Hematopoietic multipotent progenitor cell treated with erythropoietin and hydrocortisone succinate and interleukin-3 and kit ligand, for 15 days (in vitro differentiated cells): ENCODE measurements at regions not wholly inside any gene's neighbourhood (a gene's known extent, or its start where the extent isn't known, plus 50 kb on each side); places are given as distances from the start of the nearest gene placed in this dataset.
"Not testable (repeated sequence)": the region's sequence is repeated elsewhere in the genome, so short reads cannot be mapped to it uniquely, and the experiment has no call there.

Experiments used
- DNase-seq: peaks from one replicate; pipeline ENCODE4 v3.0.0-alpha.2; 2015; ENCODE audit warnings: low spot score

GRCh38 chr22:47419239-47419638 is 656.8 kb downstream of the TBC1D22A start:
- DNase-seq, result no peak

GRCh38 chr22:47417699-47418098 is 655.2 kb downstream of the TBC1D22A start:
- no peak for DNase-seq

GRCh38 chr22:47411006-47411405 is 648.6 kb downstream of the TBC1D22A start:
- DNase-seq, result no peak

GRCh38 chr22:47409539-47410275 is 647.3 kb downstream of the TBC1D22A start:
- no peak for DNase-seq

GRCh38 chr22:47408409-47408808 is 646.0 kb downstream of the TBC1D22A start:
- no peak for DNase-seq

- DNase-seq, result no peak
Measured at GRCh38 chr22:47407461-47408025, 645.1 kb downstream of the TBC1D22A start.

- no peak for DNase-seq
Measured at GRCh38 chr22:47406896-47407295, 644.4 kb downstream of the TBC1D22A start.

GRCh38 chr22:47406180-47406834 is 643.9 kb downstream of the TBC1D22A start:
- DNase-seq, result no peak

GRCh38 chr22:47405222-47405621 is 642.8 kb downstream of the TBC1D22A start:
- not testable (repeated sequence) for DNase-seq

- DNase-seq, result no peak
Measured at GRCh38 chr22:47402876-47403525, 640.6 kb downstream of the TBC1D22A start.

- DNase-seq, result no peak
Measured at GRCh38 chr22:47401976-47402770, 639.7 kb downstream of the TBC1D22A start.

GRCh38 chr22:47401592-47401898 is 639.1 kb downstream of the TBC1D22A start:
- no peak for DNase-seq

- no peak for DNase-seq
Measured at GRCh38 chr22:47400701-47401591, 638.5 kb downstream of the TBC1D22A start.

GRCh38 chr22:47400131-47400530 is 637.7 kb downstream of the TBC1D22A start:
- DNase-seq, result not testable (repeated sequence)

- no peak for DNase-seq
Measured at GRCh38 chr22:47398921-47399790, 636.7 kb downstream of the TBC1D22A start.

GRCh38 chr22:47398491-47398890 is 636.0 kb downstream of the TBC1D22A start:
- DNase-seq, result no peak

GRCh38 chr22:47397673-47398072 is 635.2 kb downstream of the TBC1D22A start:
- no peak for DNase-seq

GRCh38 chr22:47396515-47396914 is 634.1 kb downstream of the TBC1D22A start:
- DNase-seq, result no peak

- no peak for DNase-seq
Measured at GRCh38 chr22:47396105-47396504, 633.7 kb downstream of the TBC1D22A start.

GRCh38 chr22:47395481-47395880 is 633.0 kb downstream of the TBC1D22A start:
- DNase-seq, result no peak
